ENCODE measurements at regions not wholly inside any gene's neighbourhood (a gene's known extent, or its start where the extent isn't known, plus 50 kb on each side); places are given as distances from the start of the nearest gene placed in this dataset.
A peak's percentile ranks its signal among the peaks of the same experiment; 100 is the strongest.

DNA sequence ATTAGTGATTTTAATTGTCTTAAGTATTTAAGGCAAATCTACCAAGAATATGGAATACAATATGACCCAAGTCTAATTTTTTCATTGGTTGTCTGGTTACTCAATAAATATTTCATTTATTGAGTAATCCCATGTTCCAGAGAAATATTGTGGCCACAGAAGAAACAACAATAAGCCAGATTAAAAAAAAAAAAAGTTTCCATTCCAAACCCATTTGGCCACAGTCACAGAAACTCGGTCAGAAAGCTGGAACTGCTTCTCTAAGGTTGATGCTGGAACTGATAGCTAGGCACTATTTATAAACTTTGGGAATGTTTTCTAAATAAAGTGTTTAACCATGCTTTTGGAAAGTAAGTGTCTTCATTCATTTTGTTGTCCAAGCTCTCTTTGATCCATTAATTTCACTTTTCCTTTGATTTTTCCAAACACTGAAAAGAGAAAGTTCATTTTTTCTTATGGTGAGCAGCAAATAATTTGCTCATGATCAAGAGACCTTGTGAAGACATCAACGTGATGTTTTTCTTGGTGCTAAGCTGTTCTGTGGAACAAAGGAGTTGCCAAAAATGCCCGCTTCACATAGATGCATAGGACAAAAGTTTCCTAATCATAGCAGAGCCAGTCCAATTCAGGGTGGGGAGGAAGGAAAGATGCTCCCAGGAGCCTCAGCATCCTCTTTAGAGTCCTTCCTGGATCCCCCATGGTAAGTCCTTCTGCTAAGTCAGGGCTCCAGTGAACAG lies 72.1 kb upstream of the CCBE1 start:
- H3K4me3 ChIP-seq (ENCODE audit: low read depth, low read length) = no peak overlapping the region
- peak; percentile 85 for DNase-seq (ENCODE audit: low read depth)
- no peak for TF ChIP-seq CTCF (IDR thresholded peaks at IDR 0.05; ENCODE audit: insufficient read depth, low read length)

DNA sequence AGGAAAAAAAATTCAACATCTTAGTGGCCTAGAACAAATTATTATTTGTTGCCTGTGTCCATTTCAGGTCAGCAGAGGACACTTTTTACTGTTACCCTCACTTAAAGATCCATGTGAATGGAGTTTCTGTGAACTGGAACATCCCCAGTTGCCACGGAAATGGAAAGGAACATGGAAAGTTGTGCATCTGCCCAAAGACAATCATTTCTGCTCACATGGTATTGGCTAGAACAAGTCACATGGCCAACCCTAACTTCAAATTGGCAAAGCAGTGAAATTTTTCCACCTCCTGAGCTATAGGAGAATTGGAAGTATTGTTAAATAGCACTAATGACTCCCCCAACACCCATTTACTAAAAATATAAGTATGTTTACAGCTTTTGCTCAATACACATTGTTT lies 71.2 kb upstream of the CCBE1 start:
- TF ChIP-seq CTCF (IDR thresholded peaks at IDR 0.05; ENCODE audit: insufficient read depth, low read length) = no peak
- H3K4me3 ChIP-seq (ENCODE audit: low read depth, low read length) = no peak overlapping the region
- no peak for DNase-seq (ENCODE audit: low read depth)

GRCh38 chr18:59767732-59768131 lies 70.5 kb upstream of the CCBE1 start:
- DNase-seq (ENCODE audit: low read depth) = peak; percentile 79
- TF ChIP-seq CTCF (IDR thresholded peaks at IDR 0.05; ENCODE audit: insufficient read depth, low read length) = no peak
- H3K4me3 ChIP-seq (ENCODE audit: low read depth, low read length) = no peak overlapping the region

- no peak for TF ChIP-seq CTCF (IDR thresholded peaks at IDR 0.05; ENCODE audit: insufficient read depth, low read length)
- DNase-seq (ENCODE audit: low read depth) = no peak
- H3K4me3 ChIP-seq (ENCODE audit: low read depth, low read length) = no peak overlapping the region
These were observed 68.1 kb upstream of the CCBE1 start for GRCh38 chr18:59765343-59765742.

GRCh38 chr18:59764281-59764680 lies 67.1 kb upstream of the CCBE1 start:
- no peak for TF ChIP-seq CTCF (IDR thresholded peaks at IDR 0.05; ENCODE audit: insufficient read depth, low read length)
- no peak overlapping the region for H3K4me3 ChIP-seq (ENCODE audit: low read depth, low read length)

GRCh38 chr18:59763541-59764136 lies 66.4 kb upstream of the CCBE1 start:
- DNase-seq (ENCODE audit: low read depth) = no peak
- H3K4me3 ChIP-seq (ENCODE audit: low read depth, low read length) = no peak overlapping the region
- no peak for TF ChIP-seq CTCF (IDR thresholded peaks at IDR 0.05; ENCODE audit: insufficient read depth, low read length)

More at GRCh38 chr18:59764281-59764680, 67.1 kb upstream of the CCBE1 start:
- no peak for DNase-seq (ENCODE audit: low read depth)

All from fibroblast of the aortic adventitia (primary cell).